NCI-H345 treated with DMSO at 0.1 percent for 48 hours (cell line): ENCODE measurements at regions not wholly inside any gene's neighbourhood (a gene's known extent, or its start where the extent isn't known, plus 50 kb on each side); places are given as distances from the start of the nearest gene placed in this dataset.

Experiments
- DNase-seq: peaks from one replicate; lab custom pipeline; 2025; ENCODE audit not compliant: unreplicated experiment; lab: John Stamatoyannopoulos, UW

- DNase-seq: no peak
These were observed 77.3 kb upstream of the CNTN1 start for GRCh38 chr12:40614923-40615322.

- DNase-seq: no peak
These were observed 76.6 kb upstream of the CNTN1 start for GRCh38 chr12:40615590-40615989.

- DNase-seq: no peak
These were observed 75.8 kb upstream of the CNTN1 start for GRCh38 chr12:40616383-40616915.

- no peak for DNase-seq
These were observed 73.6 kb upstream of the CNTN1 start for GRCh38 chr12:40618636-40619035.

DNA sequence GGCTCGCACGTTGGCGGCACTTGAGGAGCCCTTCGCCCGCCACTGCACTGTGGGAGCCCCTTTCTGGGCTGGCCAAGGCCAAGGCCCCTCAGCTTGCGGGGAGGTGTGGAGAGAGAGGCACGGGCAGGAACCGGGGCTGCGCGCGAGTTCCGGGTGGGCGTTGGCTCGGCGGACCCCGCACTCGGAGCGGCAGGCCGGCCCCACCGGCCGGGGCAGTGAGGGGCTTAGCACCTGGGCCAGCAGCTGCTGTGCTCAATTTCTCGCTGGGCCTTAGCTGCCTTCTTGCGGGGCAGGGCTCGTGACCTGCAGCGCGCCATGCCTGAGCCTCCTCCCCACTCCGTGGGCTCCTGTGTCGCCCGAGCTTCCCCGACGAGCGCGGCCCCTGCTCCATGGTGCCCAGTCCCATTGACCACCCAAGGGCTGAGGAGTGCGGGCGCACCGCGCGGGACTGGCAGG lies 71.6 kb upstream of the CNTN1 start:
- DNase-seq: no peak

- peak; percentile 60 for DNase-seq
These were observed 69.9 kb upstream of the CNTN1 start for GRCh38 chr12:40622246-40622838.

DNA sequence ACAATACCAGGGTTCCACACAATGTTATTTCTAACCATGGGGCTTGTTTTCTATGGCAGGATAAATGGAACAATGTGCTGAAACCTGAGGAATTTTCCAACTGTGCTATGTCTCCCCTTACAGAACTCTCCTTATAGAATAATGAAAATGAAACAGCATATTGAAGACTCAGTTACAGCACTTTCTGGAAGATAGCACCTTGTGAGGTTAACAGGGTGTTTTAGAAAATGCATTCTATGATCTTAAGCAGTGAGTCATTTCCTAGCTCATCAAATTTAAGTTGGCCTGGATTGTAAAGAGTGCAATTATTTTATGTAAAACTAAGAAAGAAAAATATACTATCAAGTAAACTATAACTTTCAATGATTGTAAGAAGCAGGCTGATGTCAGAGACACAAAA lies 60.1 kb upstream of the CNTN1 start:
- DNase-seq: no peak

- DNase-seq: no peak
These were observed 59.3 kb upstream of the CNTN1 start for GRCh38 chr12:40632933-40633332.

DNA sequence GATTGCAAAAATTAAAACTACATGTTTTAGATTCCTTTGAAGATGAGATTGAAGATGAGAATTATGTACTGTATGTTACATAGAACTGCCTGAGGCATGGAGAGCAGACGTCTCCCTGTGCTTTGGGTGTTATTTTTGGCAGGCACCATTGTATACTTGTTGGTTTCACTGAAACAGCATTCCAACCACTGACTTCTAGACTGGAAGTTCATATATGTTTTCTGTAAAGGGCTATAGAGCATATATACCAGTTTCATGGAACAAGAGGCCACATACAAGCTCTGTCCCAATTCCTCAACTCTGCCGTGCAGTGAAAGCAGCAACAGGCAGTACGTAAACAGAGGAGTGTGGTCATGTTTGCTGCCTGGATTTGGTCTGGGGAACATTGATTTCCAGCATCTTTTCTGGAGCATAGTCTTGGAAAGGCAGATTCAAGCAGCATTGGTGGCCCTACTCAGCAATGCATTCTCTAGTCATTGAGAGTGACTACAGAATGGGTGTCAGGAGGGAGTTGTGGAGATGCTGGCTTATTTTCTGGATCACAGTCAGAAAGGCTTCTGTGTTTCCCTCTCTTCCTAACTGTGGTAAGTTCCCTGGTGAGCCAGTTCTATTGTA lies 57.6 kb upstream of the CNTN1 start:
- DNase-seq: no peak

DNA sequence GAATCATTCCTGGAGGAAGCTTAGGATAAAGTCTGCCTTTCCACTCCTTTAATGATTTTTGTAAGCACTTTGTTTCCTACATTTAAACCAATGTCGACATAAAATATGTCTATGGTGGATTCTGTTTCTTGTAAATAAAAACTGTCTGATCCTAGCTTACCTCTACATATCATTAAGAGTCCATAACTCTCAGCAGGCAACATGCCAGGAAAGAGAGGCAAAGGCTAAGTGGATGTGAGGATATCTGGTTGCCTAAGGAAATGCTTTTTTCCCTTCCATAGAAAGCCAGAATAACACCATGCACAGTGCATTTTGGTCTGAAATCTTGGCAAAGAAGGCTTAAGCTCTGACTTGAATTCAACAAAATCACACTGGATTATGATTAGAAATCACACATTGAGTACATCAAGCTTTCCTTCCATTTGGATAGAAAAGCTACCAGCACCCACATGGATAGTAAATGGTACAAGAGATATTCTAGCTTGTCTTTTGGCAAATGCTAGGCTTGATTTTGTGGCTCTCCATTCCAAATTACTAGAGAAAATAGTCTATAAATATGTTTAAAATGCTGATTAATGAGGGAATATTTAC lies 57.0 kb upstream of the CNTN1 start:
- no peak for DNase-seq
